HEK293 (cell line): ENCODE measurements at regions not wholly inside any gene's neighbourhood (a gene's known extent, or its start where the extent isn't known, plus 50 kb on each side); places are given as distances from the start of the nearest gene placed in this dataset.

Source experiments
- CTCF ChIA-PET: fragments of 350-600 bp; formaldehyde crosslinking; extraction: SDS; loops from one replicate; lab custom pipeline; 2021; ENCODE audit warnings: antibody characterized with exemption; lab: Yijun Ruan, JAX
- POLR2A ChIA-PET: fragments of 300-600 bp; formaldehyde crosslinking; extraction: SDS; loops from one replicate; lab custom pipeline; 2020; ENCODE audit warnings: antibody characterized with exemption, inconsistent platforms; lab: Yijun Ruan, JAX
- H3K27ac ChIP-seq: fragments of 200-500 bp; sonication (Bioruptor generic); 2 replicates; pipeline ENCODE4 v1.5.1; 2014; ENCODE audit warnings: low read depth, low read length, control low read depth, inconsistent platforms; ENCODE audit errors: extremely low read depth
- H3K36me3 ChIP-seq, 2 experiments: fragments of 200-500 bp in 1 of 2; sonication (Bioruptor generic) in 1 of 2; 1 replicate in 1 of 2; 2 replicates in 1 of 2; pipeline ENCODE4 v1.5.1; 2014 to 2017; ENCODE audit warnings: inconsistent platforms in 2 of 2, low read length in 2 of 2; ENCODE audit not compliant: control insufficient read depth in 2 of 2, insufficient read depth in 1 of 2
- H3K4me1 ChIP-seq: fragments of 200-500 bp; sonication (Bioruptor generic); 2 replicates; pipeline ENCODE4 v1.5.1; 2014; ENCODE audit warnings: mild to moderate bottlenecking, low read length, inconsistent platforms; ENCODE audit not compliant: control insufficient read depth, insufficient read depth
- H3K4me3 ChIP-seq: 2 replicates; pipeline ENCODE4 v1.5.1; 2011; ENCODE audit warnings: low read depth, mild to moderate bottlenecking, control low read depth, low read length, moderate library complexity
- H3K9me3 ChIP-seq: fragments of 200-500 bp; sonication (Bioruptor generic); 2 replicates; pipeline ENCODE4 v1.5.1; 2014; ENCODE audit warnings: low read depth, low read length, inconsistent platforms; ENCODE audit not compliant: control insufficient read depth, insufficient read depth
- ATF2 ChIP-seq: fragments of 450-650 bp; formaldehyde crosslinking; IDR thresholded peaks from 2 replicates; pipeline ENCODE4 v1.5.1; 2016; ENCODE audit warnings: missing biosample characterization, missing genetic modification characterization, low read depth
- BCL11A ChIP-seq: fragments of 450-650 bp; formaldehyde crosslinking; IDR thresholded peaks from 2 replicates; pipeline ENCODE4 v1.5.1; 2016; ENCODE audit warnings: low read depth, missing biosample characterization, missing genetic modification characterization
- KLF7 ChIP-seq: fragments of 450-650 bp; formaldehyde crosslinking; IDR thresholded peaks from 2 replicates; pipeline ENCODE4 v1.5.1; 2016; ENCODE audit warnings: missing biosample characterization, missing genetic modification characterization, borderline replicate concordance
- PRDM2 ChIP-seq: fragments of 450-650 bp; formaldehyde crosslinking; IDR thresholded peaks from 2 replicates; pipeline ENCODE4 v1.5.1; 2016; ENCODE audit warnings: missing biosample characterization, missing genetic modification characterization, borderline replicate concordance
- RBAK ChIP-seq: fragments of 450-650 bp; formaldehyde crosslinking; IDR thresholded peaks from 2 replicates; pipeline ENCODE4 v1.5.1; 2016; ENCODE audit warnings: missing biosample characterization, missing genetic modification characterization
- ZBTB44 ChIP-seq: fragments of 450-650 bp; IDR thresholded peaks from 2 replicates; pipeline ENCODE4 v1.5.1; 2018; ENCODE audit warnings: missing biosample characterization, mild to moderate bottlenecking, missing genetic modification characterization
- ZBTB6 ChIP-seq: fragments of 450-650 bp; formaldehyde crosslinking; IDR thresholded peaks from 2 replicates; pipeline ENCODE4 v1.5.1; 2017; ENCODE audit warnings: missing biosample characterization, missing genetic modification characterization
- ZBTB8A ChIP-seq: fragments of 450-650 bp; formaldehyde crosslinking; IDR thresholded peaks from 2 replicates; pipeline ENCODE4 v1.5.1; 2016; ENCODE audit warnings: missing biosample characterization, missing genetic modification characterization
- ZNF23 ChIP-seq: fragments of 450-650 bp; formaldehyde crosslinking; IDR thresholded peaks from 2 replicates; pipeline ENCODE4 v1.5.1; 2016; ENCODE audit warnings: missing biosample characterization, missing genetic modification characterization, borderline replicate concordance
- ZNF280D ChIP-seq: fragments of 450-650 bp; formaldehyde crosslinking; IDR thresholded peaks from 2 replicates; pipeline ENCODE4 v1.5.1; 2016; ENCODE audit warnings: missing biosample characterization, missing genetic modification characterization
- ZNF416 ChIP-seq: fragments of 450-650 bp; formaldehyde crosslinking; IDR thresholded peaks from 2 replicates; pipeline ENCODE4 v1.5.1; 2016; ENCODE audit warnings: missing biosample characterization, missing genetic modification characterization
- ZNF571 ChIP-seq: fragments of 450-650 bp; formaldehyde crosslinking; IDR thresholded peaks from 2 replicates; pipeline ENCODE4 v1.5.0; 2017; ENCODE audit warnings: missing biosample characterization, missing genetic modification characterization
- ZNF580 ChIP-seq: fragments of 450-650 bp; formaldehyde crosslinking; IDR thresholded peaks from 2 replicates; pipeline ENCODE4 v1.5.1; 2016; ENCODE audit warnings: missing biosample characterization, missing genetic modification characterization
- ZNF596 ChIP-seq: fragments of 450-650 bp; IDR thresholded peaks from 2 replicates; pipeline ENCODE4 v1.5.0; 2018; ENCODE audit warnings: missing biosample characterization, mild to moderate bottlenecking, missing genetic modification characterization, moderate library complexity
- ZNF610 ChIP-seq: fragments of 450-650 bp; formaldehyde crosslinking; IDR thresholded peaks from 2 replicates; pipeline ENCODE4 v1.5.1; 2016; ENCODE audit warnings: missing biosample characterization, missing genetic modification characterization, borderline replicate concordance
- ZNF704 ChIP-seq: fragments of 450-650 bp; formaldehyde crosslinking; IDR thresholded peaks from 2 replicates; pipeline ENCODE4 v1.5.1; 2016; ENCODE audit warnings: missing biosample characterization, missing genetic modification characterization

- no peak for TF ChIP-seq ATF2
- no peak for TF ChIP-seq ZBTB6
- TF ChIP-seq BCL11A (tag by site-specific recombination): no peak
- TF ChIP-seq ZNF610 (tag by site-specific recombination): no peak
- TF ChIP-seq ZBTB8A (tag by site-specific recombination): no peak
- TF ChIP-seq KLF7 (tag by site-specific recombination): no peak
- TF ChIP-seq PRDM2 (tag by site-specific recombination): no peak
These were observed 82.5 kb upstream of the DCBLD2 start (continued) for GRCh38 chr3:98984024-98984423.

GRCh38 chr3:98982351-98982750 is 80.9 kb upstream of the DCBLD2 start:
- Histone ChIP-seq H3K9me3 (no peaks in the 10 kb centered on the region), H3K4me1 (no peaks in the 10 kb centered on the region; the same call in 1 of the 2 replicates), H3K27ac (no peak overlapping the region), H3K4me3 (no peak overlapping the region), H3K36me3 (no peaks in the 10 kb centered on the region)
- TF ChIP-seq ZNF280D: no peak
- TF ChIP-seq ZNF23 (tag by site-specific recombination): no peak
- TF ChIP-seq ZNF416 (tag by site-specific recombination): no peak
- no peak for TF ChIP-seq ZNF580 (tag by site-specific recombination)
- no peak for TF ChIP-seq ZNF704
- TF ChIP-seq ZNF596 (tag by site-specific recombination): no peak
- TF ChIP-seq ZNF571: no peak
- TF ChIP-seq ZBTB44: no peak
- no peak for TF ChIP-seq ZNF610 (tag by site-specific recombination)
- TF ChIP-seq RBAK (tag by site-specific recombination): no peak
- ChIA-PET POLR2A (interaction anchor here (2.1 kb wide), 1 partner anchor 81 kb away, joined by 6 read pairs; the partner anchor contains the start of gene DCBLD2), CTCF (interaction anchor here (0.6 to 0.7 kb wide), 2 partner anchors 93 to 845 kb away, joined by 3 to 4 read pairs; no protein-coding TSS in a partner anchor)
